GDM1 (cell line): ENCODE measurements at regions not wholly inside any gene's neighbourhood (a gene's known extent, or its start where the extent isn't known, plus 50 kb on each side); places are given as distances from the start of the nearest gene placed in this dataset.

Experiments used
- DNase-seq: peaks from one replicate; lab custom pipeline; 2025; lab: John Stamatoyannopoulos, UW

DNA sequence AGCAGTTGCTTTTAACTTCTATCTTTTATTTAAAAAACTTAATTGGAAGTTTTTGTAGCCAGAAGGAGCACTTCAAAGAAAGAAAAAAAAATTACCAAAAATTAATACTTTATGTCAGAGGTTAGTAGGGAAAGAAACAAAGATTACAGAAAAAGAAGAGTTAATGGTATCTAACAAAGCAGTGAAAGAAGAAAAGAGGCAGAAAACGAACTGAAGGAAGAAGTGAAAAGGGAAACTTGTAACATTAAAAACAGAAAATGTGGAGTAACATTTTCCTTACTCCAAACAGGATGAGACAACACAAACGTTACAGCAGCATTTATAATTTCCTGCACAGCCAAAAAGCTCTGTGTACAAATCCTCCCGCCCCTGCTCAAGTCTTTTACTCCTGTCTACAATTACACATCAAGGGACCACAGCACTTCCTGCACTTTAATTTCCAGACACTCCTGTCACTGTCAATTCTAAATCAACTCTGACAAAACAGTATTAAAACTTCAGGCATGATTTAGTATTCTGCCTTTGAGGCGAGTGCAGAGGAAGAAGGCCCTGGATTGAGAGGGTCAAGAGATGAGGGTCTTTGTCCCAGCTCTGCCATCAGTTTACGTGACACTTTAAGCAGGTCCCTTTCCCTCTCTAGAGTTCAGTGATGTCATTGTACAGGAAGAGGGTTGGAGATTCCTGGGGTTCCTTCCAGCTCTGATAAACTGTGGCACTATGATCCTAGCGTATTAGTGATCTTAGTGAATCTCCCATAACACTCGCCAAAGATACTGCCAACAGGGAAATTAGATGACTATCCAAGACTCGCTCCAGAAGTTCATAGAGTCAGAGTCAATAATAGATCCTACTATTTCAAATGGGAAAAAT, 53.2 kb upstream of the LSM14A start:
- DNase-seq = no peak

DNA sequence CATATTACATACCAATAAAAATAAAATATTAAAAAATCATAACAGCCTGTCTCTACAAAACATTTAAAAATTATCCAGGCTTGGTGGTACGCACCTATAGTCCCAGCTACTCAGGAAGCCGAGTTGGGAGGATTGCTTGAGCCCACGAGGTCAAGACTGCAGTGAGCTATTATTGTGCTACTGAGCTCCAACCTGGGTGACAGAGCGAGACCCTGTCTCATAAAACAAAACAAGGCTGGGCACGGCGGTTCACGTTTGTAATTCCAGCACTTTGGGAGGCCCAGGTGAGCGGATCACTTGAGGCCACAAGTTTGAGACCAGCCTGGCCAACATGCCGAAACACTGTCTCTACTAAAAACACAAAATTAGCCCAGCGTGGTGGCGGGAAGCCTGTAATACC, 52.2 kb upstream of the LSM14A start:
- DNase-seq = no peak

GRCh38 chr19:34120846-34121639, 51.3 kb upstream of the LSM14A start:
- no peak for DNase-seq
